GM21825 (cell line): ENCODE measurements at regions not wholly inside any gene's neighbourhood (a gene's known extent, or its start where the extent isn't known, plus 50 kb on each side); places are given as distances from the start of the nearest gene placed in this dataset.
"Not testable (repeated sequence)": the region's sequence is repeated elsewhere in the genome, so short reads cannot be mapped to it uniquely, and the experiment has no call there.

Source experiments
- ATAC-seq: cut with Tn5 transposase; IDR thresholded peaks from one replicate; pipeline ENCODE4 v1.9.1; 2021; ENCODE audit warnings: mild to moderate bottlenecking, moderate library complexity; ENCODE audit not compliant: unreplicated experiment

GRCh38 chrX:74085642-74086236 is 218.2 kb upstream of the ZCCHC13 start:
- no peak for ATAC-seq

- no peak for ATAC-seq
Observed at GRCh38 chrX:74080165-74080564, 223.8 kb upstream of the ZCCHC13 start.

- ATAC-seq = no peak
Observed at GRCh38 chrX:74065831-74066390, 213.4 kb upstream of the XIST start.

GRCh38 chrX:74063426-74064155 is 211.1 kb upstream of the XIST start:
- no peak for ATAC-seq

GRCh38 chrX:74061879-74062278 is 209.4 kb upstream of the XIST start:
- ATAC-seq = no peak

GRCh38 chrX:74049126-74049525 is 196.6 kb upstream of the XIST start:
- ATAC-seq = no peak

- ATAC-seq = not testable (repeated sequence)
Observed at GRCh38 chrX:74034066-74034465, 181.6 kb upstream of the XIST start.

- not testable (repeated sequence) for ATAC-seq
Observed at GRCh38 chrX:74031527-74031926, 179.0 kb upstream of the XIST start.

GRCh38 chrX:74030766-74031165 is 178.3 kb upstream of the XIST start:
- not testable (repeated sequence) for ATAC-seq

- not testable (repeated sequence) for ATAC-seq
Observed at GRCh38 chrX:74025145-74025544, 172.6 kb upstream of the XIST start.

- ATAC-seq = no peak
Observed at GRCh38 chrX:74023203-74023602, 170.7 kb upstream of the XIST start.

- ATAC-seq = no peak
Observed at GRCh38 chrX:74018253-74018652, 165.7 kb upstream of the XIST start.

GRCh38 chrX:74015379-74016019 is 163.0 kb upstream of the XIST start:
- peak; percentile 90 for ATAC-seq

GRCh38 chrX:74009041-74009440 is 156.5 kb upstream of the XIST start:
- no peak for ATAC-seq

- ATAC-seq = no peak
Observed at GRCh38 chrX:73992019-73992418, 139.5 kb upstream of the XIST start.

- ATAC-seq = no peak
Observed at GRCh38 chrX:73987166-73987565, 134.7 kb upstream of the XIST start.

- no peak for ATAC-seq
Observed at GRCh38 chrX:73979551-73980131, 127.1 kb upstream of the XIST start.

GRCh38 chrX:73977542-73978169 is 125.1 kb upstream of the XIST start:
- ATAC-seq = peak; percentile 86

GRCh38 chrX:73967461-73967860 is 114.9 kb upstream of the XIST start:
- not testable (repeated sequence) for ATAC-seq

- no peak for ATAC-seq
Observed at GRCh38 chrX:73965833-73966232, 113.3 kb upstream of the XIST start.

- no peak for ATAC-seq
Observed at GRCh38 chrX:73964579-73964978, 112.1 kb upstream of the XIST start.
